NCI-H1436 (cell line): ENCODE measurements at regions not wholly inside any gene's neighbourhood (a gene's known extent, or its start where the extent isn't known, plus 50 kb on each side); places are given as distances from the start of the nearest gene placed in this dataset.

Experiments used
- DNase-seq: peaks from one replicate; lab custom pipeline; 2025; lab: John Stamatoyannopoulos, UW

GRCh38 chr17:71334048-71334751 lies 786.6 kb upstream of the SOX9 start:
- no peak for DNase-seq

GRCh38 chr17:71335212-71335611 lies 785.6 kb upstream of the SOX9 start:
- DNase-seq = no peak

- no peak for DNase-seq
Measured at GRCh38 chr17:71337938-71338337, 782.9 kb upstream of the SOX9 start.

- no peak for DNase-seq
Measured at GRCh38 chr17:71338396-71338795, 782.4 kb upstream of the SOX9 start.

GRCh38 chr17:71339206-71339605 lies 781.6 kb upstream of the SOX9 start:
- DNase-seq = no peak

- no peak for DNase-seq
Measured at GRCh38 chr17:71342737-71343136, 778.1 kb upstream of the SOX9 start.

- DNase-seq = no peak
Measured at GRCh38 chr17:71349908-71350600, 770.8 kb upstream of the SOX9 start.

- no peak for DNase-seq
Measured at GRCh38 chr17:71360301-71360700, 760.5 kb upstream of the SOX9 start.

- DNase-seq = no peak
Measured at GRCh38 chr17:71361656-71362450, 759.0 kb upstream of the SOX9 start.

- no peak for DNase-seq
Measured at GRCh38 chr17:71363661-71364060, 757.2 kb upstream of the SOX9 start.

- DNase-seq = no peak
Measured at GRCh38 chr17:71371809-71372208, 749.0 kb upstream of the SOX9 start.

- no peak for DNase-seq
Measured at GRCh38 chr17:71375948-71376347, 744.9 kb upstream of the SOX9 start.

GRCh38 chr17:71376933-71377332 lies 743.9 kb upstream of the SOX9 start:
- no peak for DNase-seq

GRCh38 chr17:71378036-71378435 lies 742.8 kb upstream of the SOX9 start:
- no peak for DNase-seq

- no peak for DNase-seq
Measured at GRCh38 chr17:71378741-71379140, 742.1 kb upstream of the SOX9 start.

- no peak for DNase-seq
Measured at GRCh38 chr17:71379512-71379911, 741.3 kb upstream of the SOX9 start.

GRCh38 chr17:71380535-71380934 lies 740.3 kb upstream of the SOX9 start:
- no peak for DNase-seq

- DNase-seq = no peak
Measured at GRCh38 chr17:71380936-71381335, 739.9 kb upstream of the SOX9 start.

GRCh38 chr17:71383091-71383490 lies 737.7 kb upstream of the SOX9 start:
- DNase-seq = no peak

- DNase-seq = no peak
Measured at GRCh38 chr17:71387456-71387855, 733.4 kb upstream of the SOX9 start.

- no peak for DNase-seq
Measured at GRCh38 chr17:71392715-71393567, 727.9 kb upstream of the SOX9 start.

- DNase-seq = no peak
Measured at GRCh38 chr17:71395901-71396300, 724.9 kb upstream of the SOX9 start.
